ENCODE measurements at regions not wholly inside any gene's neighbourhood (a gene's known extent, or its start where the extent isn't known, plus 50 kb on each side); places are given as distances from the start of the nearest gene placed in this dataset.

GRCh38 chr4:19927381-19927780 lies 324.3 kb upstream of the SLIT2 start:
- TF ChIP-seq CTCF (IDR thresholded peaks at IDR 0.05; ENCODE audit: insufficient read depth, low read length, poor library complexity, severe bottlenecking), result no peak
- no peaks in the 10 kb centered on the region for H3K27me3 ChIP-seq (ENCODE audit: control insufficient read depth, insufficient read depth, low read length)
- no peaks in the 10 kb centered on the region for H3K36me3 ChIP-seq (ENCODE audit: control insufficient read depth, insufficient read depth, low read length)
- H3K4me3 ChIP-seq (ENCODE audit: low read depth, low read length), result no peak overlapping the region
- DNase-seq (ENCODE audit: low read depth), result no peak

- no peak overlapping the region for H3K4me3 ChIP-seq (ENCODE audit: low read depth, low read length)
Observed at GRCh38 chr4:19925516-19925915, 326.2 kb upstream of the SLIT2 start.

GRCh38 chr4:19924761-19925160 lies 326.9 kb upstream of the SLIT2 start:
- no peaks in the 10 kb centered on the region for H3K36me3 ChIP-seq (ENCODE audit: control insufficient read depth, insufficient read depth, low read length)
- no peak overlapping the region for H3K4me3 ChIP-seq (ENCODE audit: low read depth, low read length)
- H3K27me3 ChIP-seq (ENCODE audit: control insufficient read depth, insufficient read depth, low read length), result no peaks in the 10 kb centered on the region
- no peak for DNase-seq (ENCODE audit: low read depth)
- TF ChIP-seq CTCF (IDR thresholded peaks at IDR 0.05; ENCODE audit: insufficient read depth, low read length, poor library complexity, severe bottlenecking), result no peak

More at GRCh38 chr4:19925516-19925915, 326.2 kb upstream of the SLIT2 start:
- no peak for DNase-seq (ENCODE audit: low read depth)
- Histone ChIP-seq H3K27me3 (ENCODE audit: control insufficient read depth, insufficient read depth, low read length) (no peaks in the 10 kb centered on the region), H3K36me3 (ENCODE audit: control insufficient read depth, insufficient read depth, low read length) (no peaks in the 10 kb centered on the region)
- no peak for TF ChIP-seq CTCF (IDR thresholded peaks at IDR 0.05; ENCODE audit: insufficient read depth, low read length, poor library complexity, severe bottlenecking)

DNA sequence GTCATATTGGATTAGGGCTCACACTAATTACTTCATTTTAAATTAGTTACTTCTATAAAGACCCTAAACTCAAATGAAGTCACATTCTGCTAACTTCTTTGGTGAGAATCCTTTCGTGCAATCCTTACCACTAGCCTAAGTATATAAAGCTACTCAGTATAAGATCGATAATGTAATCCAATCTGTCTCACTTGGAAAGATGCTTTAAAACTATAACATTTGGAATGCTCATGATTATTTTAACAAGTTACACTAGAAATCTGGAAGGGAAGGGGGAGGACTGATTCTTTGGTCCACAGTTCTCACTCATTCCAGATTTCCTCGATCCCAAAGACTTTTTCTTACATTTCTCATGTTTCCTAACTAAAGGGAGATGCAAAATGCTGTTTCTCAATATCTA lies 336.4 kb upstream of the SLIT2 start:
- no peak for TF ChIP-seq CTCF (IDR thresholded peaks at IDR 0.05; ENCODE audit: insufficient read depth, low read length, poor library complexity, severe bottlenecking)
- no peak overlapping the region for H3K4me3 ChIP-seq (ENCODE audit: low read depth, low read length)
- no peaks in the 10 kb centered on the region for H3K36me3 ChIP-seq (ENCODE audit: control insufficient read depth, insufficient read depth, low read length)
- H3K27me3 ChIP-seq (ENCODE audit: control insufficient read depth, insufficient read depth, low read length), result no peaks in the 10 kb centered on the region
- no peak for DNase-seq (ENCODE audit: low read depth)

DNA sequence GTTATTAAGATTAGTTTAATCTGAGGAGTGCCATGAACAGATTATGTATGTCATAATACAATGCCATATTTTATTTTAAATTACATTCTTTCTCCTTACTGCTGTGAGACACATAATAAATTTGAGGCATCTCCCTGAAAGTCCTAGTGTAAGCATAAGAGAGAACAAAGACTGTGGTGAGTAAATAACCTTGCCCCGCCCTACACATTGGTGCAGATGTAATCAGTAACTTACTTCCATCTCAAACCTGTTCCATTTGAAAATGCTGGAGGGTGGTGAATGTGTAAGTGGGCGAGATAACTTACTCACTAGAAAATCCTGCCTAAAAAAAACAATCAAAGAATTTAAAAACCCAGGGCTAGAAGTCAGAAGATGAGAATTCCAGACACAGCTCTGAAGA lies 338.1 kb upstream of the SLIT2 start:
- no peak for TF ChIP-seq CTCF (IDR thresholded peaks at IDR 0.05; ENCODE audit: insufficient read depth, low read length, poor library complexity, severe bottlenecking)
- Histone ChIP-seq H3K27me3 (ENCODE audit: control insufficient read depth, insufficient read depth, low read length) (no peaks in the 10 kb centered on the region), H3K36me3 (ENCODE audit: control insufficient read depth, insufficient read depth, low read length) (no peaks in the 10 kb centered on the region), H3K4me3 (ENCODE audit: low read depth, low read length) (no peak overlapping the region)
- peak; percentile 28 for DNase-seq (ENCODE audit: low read depth)

GRCh38 chr4:19910861-19911525 lies 340.7 kb upstream of the SLIT2 start:
- no peak for TF ChIP-seq CTCF (IDR thresholded peaks at IDR 0.05; ENCODE audit: insufficient read depth, low read length, poor library complexity, severe bottlenecking)
- Histone ChIP-seq H3K27me3 (ENCODE audit: control insufficient read depth, insufficient read depth, low read length) (no peaks in the 10 kb centered on the region), H3K36me3 (ENCODE audit: control insufficient read depth, insufficient read depth, low read length) (no peaks in the 10 kb centered on the region), H3K4me3 (ENCODE audit: low read depth, low read length) (no peak overlapping the region)
- DNase-seq (ENCODE audit: low read depth), result no peak
